ENCODE measurements at regions not wholly inside any gene's neighbourhood (a gene's known extent, or its start where the extent isn't known, plus 50 kb on each side); places are given as distances from the start of the nearest gene placed in this dataset.
"Not testable (repeated sequence)": the region's sequence is repeated elsewhere in the genome, so short reads cannot be mapped to it uniquely, and the experiment has no call there.

DNA sequence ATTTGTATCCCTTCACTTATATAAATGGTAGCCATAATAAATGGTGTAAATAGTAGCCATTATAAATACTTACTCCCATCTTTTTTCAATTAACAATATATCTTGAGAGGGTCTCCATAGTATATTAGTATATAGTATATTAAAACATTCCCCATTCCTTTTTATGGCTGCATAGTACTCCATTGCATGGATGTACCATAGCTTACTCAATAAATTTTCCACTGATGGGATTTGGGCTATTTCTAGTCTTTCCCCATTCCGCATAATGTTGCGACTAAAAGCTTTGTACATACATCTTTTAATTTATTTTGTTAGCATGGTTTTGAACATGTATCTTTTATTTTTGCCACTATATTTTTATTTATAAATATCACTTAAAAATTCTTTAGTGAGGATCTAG lies 366.3 kb downstream of the IL20RB start:
- no peak for DNase-seq (ENCODE audit: low read depth)
- TF ChIP-seq CTCF (IDR thresholded peaks at IDR 0.05; ENCODE audit: low read depth, low read length, missing control alignments) = no peak
- H3K4me3 ChIP-seq (ENCODE audit: low read depth, low read length) = no peak overlapping the region

DNA sequence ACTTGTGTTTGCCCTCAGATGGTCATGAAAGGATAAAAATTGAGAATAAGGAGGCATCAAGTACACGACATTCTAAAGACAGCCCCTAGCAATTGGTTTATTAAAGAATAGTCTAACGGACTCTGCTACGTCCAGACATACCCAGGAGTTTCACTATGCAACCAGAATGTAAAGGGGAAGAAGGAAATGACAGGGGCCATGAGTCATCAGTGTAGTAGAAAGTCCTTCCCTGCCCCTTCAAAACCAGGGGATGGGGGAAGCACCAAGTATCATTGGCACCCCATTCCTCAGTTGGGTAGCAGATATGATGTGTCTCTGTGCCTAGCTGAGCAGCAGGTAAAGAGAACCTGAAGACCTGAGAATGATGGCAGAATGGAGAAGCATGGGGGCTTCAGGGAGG lies 367.4 kb downstream of the IL20RB start:
- no peak overlapping the region for H3K4me3 ChIP-seq (ENCODE audit: low read depth, low read length)
- TF ChIP-seq CTCF (IDR thresholded peaks at IDR 0.05; ENCODE audit: low read depth, low read length, missing control alignments) = no peak
- no peak for DNase-seq (ENCODE audit: low read depth)

- no peak overlapping the region for H3K4me3 ChIP-seq (ENCODE audit: low read depth, low read length)
- no peak for TF ChIP-seq CTCF (IDR thresholded peaks at IDR 0.05; ENCODE audit: low read depth, low read length, missing control alignments)
- no peak for DNase-seq (ENCODE audit: low read depth)
These were observed 368.2 kb downstream of the IL20RB start for GRCh38 chr3:137325934-137326333.

- DNase-seq (ENCODE audit: low read depth) = no peak
- no peak for TF ChIP-seq CTCF (IDR thresholded peaks at IDR 0.05; ENCODE audit: low read depth, low read length, missing control alignments)
- H3K4me3 ChIP-seq (ENCODE audit: low read depth, low read length) = no peak overlapping the region
These were observed 371.8 kb downstream of the IL20RB start for GRCh38 chr3:137329594-137329993.

DNA sequence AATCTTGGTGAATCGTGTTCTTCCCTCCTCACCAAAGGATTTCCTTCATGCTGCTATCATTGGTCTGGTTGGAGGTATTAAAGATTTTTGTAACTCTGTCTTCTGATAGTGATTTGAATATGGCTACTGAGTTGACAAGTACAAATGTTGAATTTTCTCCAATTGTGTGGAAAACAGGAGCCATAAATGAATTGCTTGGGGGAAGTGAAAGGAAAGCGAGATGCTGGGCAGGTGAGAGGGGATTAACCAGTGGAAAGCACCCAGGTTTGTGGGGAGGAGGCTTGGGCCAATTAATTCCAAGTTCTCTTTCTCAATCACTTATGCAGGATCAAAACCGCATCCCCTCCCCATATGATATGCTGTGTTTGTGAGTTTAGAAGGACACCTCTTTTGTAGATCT lies 372.5 kb downstream of the IL20RB start:
- H3K4me3 ChIP-seq (ENCODE audit: low read depth, low read length) = no peak overlapping the region
- TF ChIP-seq CTCF (IDR thresholded peaks at IDR 0.05; ENCODE audit: low read depth, low read length, missing control alignments) = no peak
- DNase-seq (ENCODE audit: low read depth) = no peak

DNA sequence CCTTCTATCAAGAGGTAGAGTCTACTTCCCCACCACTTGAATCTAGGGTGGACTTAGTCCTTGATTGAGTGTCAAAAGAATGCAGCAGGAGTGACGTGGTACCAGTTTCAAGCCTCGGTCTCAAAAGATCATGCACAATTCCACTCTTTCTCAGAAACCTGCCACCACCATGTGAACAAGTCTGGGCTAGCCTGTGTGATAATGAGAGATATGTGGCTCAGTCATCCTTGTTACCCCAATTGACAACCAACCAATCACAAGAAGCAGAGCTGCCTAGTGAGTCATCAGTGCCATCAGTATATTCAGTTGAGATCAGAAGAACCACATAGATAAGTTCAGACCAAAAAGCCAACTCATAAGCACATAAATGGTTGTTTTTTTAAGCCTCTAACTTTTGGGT lies 374.5 kb downstream of the IL20RB start:
- no peak overlapping the region for H3K4me3 ChIP-seq (ENCODE audit: low read depth, low read length)
- no peak for DNase-seq (ENCODE audit: low read depth)
- TF ChIP-seq CTCF (IDR thresholded peaks at IDR 0.05; ENCODE audit: low read depth, low read length, missing control alignments) = no peak

DNA sequence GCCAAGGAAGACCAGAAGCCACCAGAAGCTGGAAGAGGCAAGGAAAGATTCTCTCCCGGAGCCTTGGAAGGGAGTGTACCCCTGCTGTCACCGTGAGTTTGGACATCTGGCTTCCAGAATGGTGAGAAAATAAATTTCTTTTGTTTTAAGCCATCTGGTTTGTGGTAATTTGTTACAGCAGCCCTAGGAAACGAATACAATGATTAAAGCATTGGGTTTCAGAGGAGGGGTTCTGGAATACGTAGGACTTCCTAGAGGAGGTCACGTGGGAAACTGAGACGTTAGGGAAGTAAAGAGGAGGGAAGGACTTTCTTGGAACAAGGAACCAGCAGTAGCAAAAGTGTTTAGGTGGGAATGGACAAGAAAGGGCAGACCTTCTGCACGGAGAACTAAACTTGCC lies 377.7 kb downstream of the IL20RB start:
- H3K4me3 ChIP-seq (ENCODE audit: low read depth, low read length) = no peak overlapping the region
- no peak for DNase-seq (ENCODE audit: low read depth)
- no peak for TF ChIP-seq CTCF (IDR thresholded peaks at IDR 0.05; ENCODE audit: low read depth, low read length, missing control alignments)

GRCh38 chr3:137338400-137338799 lies 380.6 kb downstream of the IL20RB start:
- DNase-seq (ENCODE audit: low read depth); H3K4me3 ChIP-seq (ENCODE audit: low read depth, low read length): not testable (repeated sequence)

All from GM12864 (cell line).